C4-2B (cell line): ENCODE measurements at regions not wholly inside any gene's neighbourhood (a gene's known extent, or its start where the extent isn't known, plus 50 kb on each side); places are given as distances from the start of the nearest gene placed in this dataset.

Experiments used
- CTCF ChIP-seq: fragments of 450-650 bp; conservative IDR thresholded peaks from 2 replicates; pipeline ENCODE4 v1.5.1; 2017; ENCODE audit warnings: mild to moderate bottlenecking
- ZFX ChIP-seq: fragments of 450-650 bp; IDR thresholded peaks from 2 replicates; pipeline ENCODE4 v1.6.1; 2017

- TF ChIP-seq ZFX (no peak), CTCF (no peak)
These were observed 248.4 kb downstream of the PRELID2 start for GRCh38 chr5:145586661-145587307.
